H1 (cell line): ENCODE measurements at regions not wholly inside any gene's neighbourhood (a gene's known extent, or its start where the extent isn't known, plus 50 kb on each side); places are given as distances from the start of the nearest gene placed in this dataset.

ENCODE experiments used
- CTCF ChIA-PET: fragments of 300-600 bp; sonication (Branson Sonifier 250); formaldehyde crosslinking; loops from one replicate; lab custom pipeline; 2021; ENCODE audit not compliant: partially characterized antibody; lab: Charles Lee
- POLR2A ChIA-PET: fragments of 300-600 bp; sonication (Branson Sonifier 250); formaldehyde crosslinking; loops from one replicate; lab custom pipeline; 2021; ENCODE audit warnings: inconsistent platforms; ENCODE audit not compliant: partially characterized antibody; lab: Charles Lee
- DNase-seq, 2 experiments: peaks; one replicate each; pipeline versions ENCODE4 v3.0.0 to v3.0.0-alpha.2; 2010 to 2022; ENCODE audit warnings: low spot score in 2 of 2, low read depth in 1 of 2, mixed read lengths in 1 of 2
- FAIRE-seq: peaks from 2 replicates; lab custom pipeline; 2011; peaks lifted over from hg19 to GRCh38; lab: Jason Lieb, UNC
- H2AFZ ChIP-seq: 2 replicates; pipeline ENCODE4 v1.8.1; 2012; ENCODE audit warnings: low read length, inconsistent platforms
- H2AK5ac ChIP-seq: 2 replicates; pipeline ENCODE4 v1.6.1; 2013; ENCODE audit warnings: low read depth, low read length
- H2BK120ac ChIP-seq: replicated peaks from 2 replicates; pipeline ENCODE3; 2013; ENCODE audit warnings: low read depth, low read length, inconsistent platforms
- H2BK12ac ChIP-seq: 2 replicates; pipeline ENCODE4 v1.6.1; 2013; ENCODE audit warnings: low read depth, low read length
- H2BK15ac ChIP-seq: 2 replicates; pipeline ENCODE4 v1.6.1; 2013; ENCODE audit warnings: low read length
- H2BK20ac ChIP-seq: 2 replicates; pipeline ENCODE4 v1.6.1; 2013; ENCODE audit warnings: low read length
- H2BK5ac ChIP-seq: 2 replicates; pipeline ENCODE4 v1.6.1; 2013; ENCODE audit warnings: low read depth, low read length
- H3K14ac ChIP-seq: 2 replicates; pipeline ENCODE4 v1.6.1; 2013; ENCODE audit warnings: inconsistent platforms; ENCODE audit not compliant: insufficient read length
- H3K18ac ChIP-seq: 2 replicates; pipeline ENCODE4 v1.6.1; 2013; ENCODE audit warnings: low read length; ENCODE audit errors: extremely low read depth
- H3K23ac ChIP-seq: 2 replicates; pipeline ENCODE4 v1.6.1; 2013; ENCODE audit warnings: inconsistent platforms; ENCODE audit not compliant: insufficient read length
- H3K23me2 ChIP-seq: 2 replicates; pipeline ENCODE4 v1.6.1; 2013; ENCODE audit warnings: low read depth, low read length
- H3K27ac ChIP-seq: 2 replicates; pipeline ENCODE4 v1.6.1; 2011; ENCODE audit warnings: low read depth, low read length, inconsistent platforms
- H3K27me3 ChIP-seq, 4 experiments: replicated peaks in 1 of 4; 1 replicate in 1 of 4; 2 replicates in 3 of 4; pipeline versions ENCODE4 v1.6.1 to v1.8.1; 2011 to 2013; ENCODE audit warnings: low read length in 3 of 4, mild to moderate bottlenecking in 3 of 4, inconsistent platforms in 2 of 4, mixed read lengths in 2 of 4, moderate library complexity in 1 of 4; ENCODE audit not compliant: control insufficient read depth in 3 of 4, insufficient read depth in 3 of 4; ENCODE audit errors: extremely low read depth in 1 of 4
- H3K36me3 ChIP-seq, 4 experiments: 2 replicates each; pipeline versions ENCODE4 v1.6.1 to v1.8.1; 2011 to 2013; ENCODE audit warnings: mild to moderate bottlenecking in 4 of 4, low read length in 3 of 4, moderate library complexity in 2 of 4, control low read depth in 1 of 4, inconsistent platforms in 1 of 4; ENCODE audit not compliant: insufficient read depth in 4 of 4, control insufficient read depth in 2 of 4
- H3K4ac ChIP-seq: replicated peaks from 2 replicates; pipeline ENCODE3; 2013; ENCODE audit warnings: low read length, low read depth, mixed read lengths, inconsistent platforms; ENCODE audit not compliant: insufficient read length
- H3K4me1 ChIP-seq, 4 experiments: replicated peaks in 1 of 4; 1 replicate in 1 of 4; 2 replicates in 3 of 4; pipeline versions ENCODE4 v1.6.1 to v1.8.1; 2011 to 2013; ENCODE audit warnings: low read length in 3 of 4, inconsistent platforms in 2 of 4, mixed read lengths in 1 of 4; ENCODE audit not compliant: insufficient read depth in 4 of 4, control insufficient read depth in 3 of 4
- H3K4me2 ChIP-seq, 2 experiments: 2 replicates each; pipeline versions ENCODE4 v1.6.1 to v1.8.1; 2011 to 2013; ENCODE audit warnings: low read depth in 2 of 2, low read length in 2 of 2, control low read depth in 1 of 2, inconsistent platforms in 1 of 2, mild to moderate bottlenecking in 1 of 2; ENCODE audit not compliant: insufficient read depth in 1 of 2
- H3K4me3 ChIP-seq, 4 experiments: fragments of 200-600, 300-600 bp in 1 of 4; sonication (generic), shearing (Covaris generic), sonication (Bioruptor Twin) in 1 of 4; 2 replicates each; pipeline versions ENCODE4 v1.5.1 to v1.8.1; 2011 to 2016; ENCODE audit warnings: low read length in 4 of 4, low read depth in 3 of 4, control low read depth in 2 of 4, inconsistent platforms in 2 of 4, mild to moderate bottlenecking in 2 of 4, mixed read lengths in 1 of 4, moderate library complexity in 1 of 4; ENCODE audit not compliant: insufficient read depth in 2 of 4; ENCODE audit errors: extremely low read depth in 1 of 4
- H3K56ac ChIP-seq: replicated peaks from 2 replicates; pipeline ENCODE3; 2013; ENCODE audit warnings: low read depth, mild to moderate bottlenecking, mixed read lengths, low read length, inconsistent platforms; ENCODE audit not compliant: insufficient read length
- H3K79me1 ChIP-seq: 2 replicates; pipeline ENCODE4 v1.6.1; 2013; ENCODE audit warnings: low read depth, low read length, control low read depth
- H3K79me2 ChIP-seq, 2 experiments: 2 replicates each; pipeline versions ENCODE4 v1.6.1 to v1.8.1; 2012 to 2013; ENCODE audit warnings: low read length in 2 of 2, mild to moderate bottlenecking in 2 of 2, inconsistent platforms in 1 of 2; ENCODE audit not compliant: insufficient read depth in 2 of 2, control insufficient read depth in 1 of 2
- H3K9ac ChIP-seq, 4 experiments: replicated peaks in 1 of 4; 1 replicate in 1 of 4; 2 replicates in 3 of 4; pipeline versions ENCODE4 v1.6.1 to v1.8.1; 2011 to 2013; ENCODE audit warnings: low read depth in 3 of 4, low read length in 3 of 4, control low read depth in 2 of 4, mild to moderate bottlenecking in 2 of 4, moderate library complexity in 2 of 4, inconsistent platforms in 1 of 4; ENCODE audit errors: extremely low read depth in 1 of 4
- H3K9me3 ChIP-seq, 2 experiments: 2 replicates each; pipeline versions ENCODE4 v1.6.1 to v1.8.1; 2012 to 2013; ENCODE audit warnings: mild to moderate bottlenecking in 2 of 2, moderate library complexity in 2 of 2, control low read depth in 1 of 2, inconsistent platforms in 1 of 2, low read depth in 1 of 2, low read length in 1 of 2, mixed read lengths in 1 of 2; ENCODE audit not compliant: insufficient read depth in 2 of 2
- H4K20me1 ChIP-seq, 2 experiments: replicated peaks in 1 of 2; 2 replicates each; pipeline versions ENCODE3 to v1.8.1; 2011 to 2013; ENCODE audit warnings: inconsistent platforms in 2 of 2, low read length in 2 of 2, mild to moderate bottlenecking in 1 of 2; ENCODE audit not compliant: insufficient read depth in 2 of 2, control insufficient read depth in 1 of 2
- H4K5ac ChIP-seq: 2 replicates; pipeline ENCODE4 v1.6.1; 2013; ENCODE audit warnings: low read length, low read depth, mixed read lengths, inconsistent platforms; ENCODE audit not compliant: insufficient read length
- H4K8ac ChIP-seq: 2 replicates; pipeline ENCODE4 v1.8.0; 2013; ENCODE audit warnings: mild to moderate bottlenecking, moderate library complexity, low read length, inconsistent platforms; ENCODE audit not compliant: insufficient read depth; ENCODE audit errors: extremely low read depth
- H4K91ac ChIP-seq: replicated peaks from 2 replicates; pipeline ENCODE3; 2013; ENCODE audit warnings: low read length, mixed read lengths, inconsistent platforms; ENCODE audit not compliant: insufficient read length
- CEBPB ChIP-seq: IDR thresholded peaks from 2 replicates; pipeline ENCODE4 v1.6.1; 2012; ENCODE audit warnings: low read depth, low read length
- CREB1 ChIP-seq: IDR thresholded peaks from 2 replicates; pipeline ENCODE4 v1.6.1; 2012; ENCODE audit warnings: inconsistent platforms
- NANOG ChIP-seq: IDR thresholded peaks from 2 replicates; pipeline ENCODE4 v1.6.1; 2011; ENCODE audit warnings: low read length, low read depth, mild to moderate bottlenecking, inconsistent platforms; ENCODE audit not compliant: insufficient read depth, poor library complexity, severe bottlenecking
- RAD21 ChIP-seq, 2 experiments: IDR thresholded peaks in 1 of 2; conservative IDR thresholded peaks in 1 of 2; 2 replicates each; pipeline ENCODE4 v1.6.1; 2011; ENCODE audit warnings: low read depth in 2 of 2, low read length in 2 of 2, improper control_type of control experiment in 1 of 2, inconsistent platforms in 1 of 2, mild to moderate bottlenecking in 1 of 2, moderate library complexity in 1 of 2
- SIRT6 ChIP-seq: IDR thresholded peaks from one replicate; pipeline ENCODE4 v1.7.1; 2012; ENCODE audit warnings: low read length, inconsistent platforms
- WGBS, 2 experiments: shearing (Covaris generic) in 1 of 2; methylation state at CpG; one replicate each; pipeline versions ENCODE4 v1.1.6 to v1.1.7; 2013 to 2015; ENCODE audit warnings: low lambda C conversion rate in 2 of 2, mixed read lengths in 2 of 2, inconsistent platforms in 1 of 2, low coverage in 1 of 2, missing lambda C conversion rate in 1 of 2; ENCODE audit not compliant: insufficient replicate concordance in 2 of 2, insufficient coverage in 1 of 2, insufficient read length in 1 of 2; ENCODE audit errors: extremely low coverage in 1 of 2, missing lambda C conversion rate in 1 of 2; 5-methylcytosine and 5-hydroxymethylcytosine counted together

DNA sequence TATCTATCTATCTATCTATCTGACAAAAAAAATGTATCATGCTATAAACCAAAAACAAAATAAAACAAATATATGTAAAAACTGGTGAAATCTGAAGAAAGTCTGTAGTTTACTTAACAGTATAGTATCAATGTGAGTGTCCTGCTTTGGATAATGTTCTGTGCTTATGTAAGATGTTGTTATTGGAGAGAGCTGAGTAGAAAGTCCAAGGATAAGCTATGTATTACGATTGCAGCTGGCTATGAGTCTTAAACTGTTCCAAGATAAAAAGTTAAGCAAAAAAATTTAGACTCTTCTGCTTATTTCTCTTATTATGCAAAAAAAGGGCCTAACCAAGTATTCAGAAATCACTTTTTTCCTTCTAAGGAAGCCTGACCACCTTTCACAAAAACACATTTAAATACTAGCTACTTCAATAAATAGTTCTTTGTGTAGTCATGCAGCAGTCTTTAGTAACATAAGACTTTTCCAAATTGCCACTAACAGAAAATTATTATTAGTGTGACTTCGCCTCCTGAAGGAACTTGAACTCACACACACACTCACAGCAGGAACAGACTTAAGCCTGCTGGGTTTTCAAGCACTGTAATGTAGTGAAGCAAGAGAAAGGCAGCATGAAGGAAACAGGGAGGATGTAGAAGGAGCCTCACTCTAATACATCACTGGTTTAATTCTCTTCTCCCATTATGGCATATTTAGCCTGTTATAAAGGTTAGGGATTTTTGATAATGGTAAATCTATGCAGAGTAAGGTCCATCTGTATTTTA lies 265.8 kb upstream of the GJE1 start:
- Histone ChIP-seq H3K4ac (no peak overlapping the region), H2BK5ac (no peak overlapping the region), H3K56ac (no peak overlapping the region), H4K91ac (no peak overlapping the region), H2BK120ac (no peak overlapping the region), H3K36me3 (no peaks in the 10 kb centered on the region), H3K4me2 (no peak overlapping the region), H2BK12ac (no peak overlapping the region), H4K8ac (no peak overlapping the region), H3K4me1 (no peaks in the 10 kb centered on the region), H3K23me2 (no peaks in the 10 kb centered on the region; the same call in 1 of the 2 replicates), H3K23ac (no peak overlapping the region), H2AK5ac (no peak overlapping the region), H3K14ac (no peak overlapping the region), H3K27ac (no peak overlapping the region), H3K79me1 (no peaks in the 10 kb centered on the region), H3K4me3 (no peak overlapping the region), H4K20me1 (no peaks in the 10 kb centered on the region), H3K18ac (no peak overlapping the region), H3K27me3 (no peaks in the 10 kb centered on the region), H3K9me3 (no peaks in the 10 kb centered on the region), H3K9ac (no peak overlapping the region), H2BK20ac (no peak overlapping the region), H4K5ac (no peak overlapping the region), H3K79me2 (no peaks in the 10 kb centered on the region), H2BK15ac (no peak overlapping the region), H2AFZ (no peak overlapping the region)
- WGBS, 2 experiments, result 88% methylated on average over 2 of the region's 2 CpGs; no CpG with 5 or more reads in 1 of the 2 experiments
- CTCF ChIA-PET, result interaction anchor here (1.0 to 1.6 kb wide), 2 partner anchors 14 to 222 kb away, joined by 3 to 4 read pairs; no protein-coding TSS in a partner anchor
- DNase-seq (no peak), FAIRE-seq (peak; percentile 32)
- TF ChIP-seq RAD21 (IDR thresholded peaks at IDR 0.05 in 1 of 2, conservative IDR thresholded peaks at IDR 0.05 in 1 of 2; ENCODE audit: low read depth in 2 of 2, low read length in 2 of 2) (0 out of 4 replicates have a peak, but pooled peaks of 1 of the 2 experiments have one; percentile 6), SIRT6 (no peak), CEBPB (peak; percentile 49), CREB1 (no peak), NANOG (peak; percentile 84)
- POLR2A ChIA-PET, result no interaction called here
